ENCODE measurements at regions not wholly inside any gene's neighbourhood (a gene's known extent, or its start where the extent isn't known, plus 50 kb on each side); places are given as distances from the start of the nearest gene placed in this dataset.

- DNase-seq, result no peak
- Histone ChIP-seq H4K20me1 (ENCODE audit: insufficient read depth, low read length) (no peaks in the 10 kb centered on the region), H3K14ac (replicated peaks; ENCODE audit: low read depth, low read length) (no peak overlapping the region), H3K56ac (ENCODE audit: extremely low read depth, insufficient read depth, low read length) (no peak overlapping the region), H3K36me3 (ENCODE audit: control insufficient read depth, insufficient read depth, low read length) (no peaks in the 10 kb centered on the region), H3K27ac (ENCODE audit: insufficient read depth, low read length) (no peak overlapping the region), H3K79me1 (ENCODE audit: low read depth in 1 of 2, low read length in 2 of 2) (no peaks in the 10 kb centered on the region), H3K9ac (ENCODE audit: low read depth, low read length) (no peak overlapping the region), H3K4me1 (ENCODE audit: control insufficient read depth, insufficient read depth, low read length) (no peaks in the 10 kb centered on the region; the same call in 1 of the 2 replicates), H3K9me1 (ENCODE audit: insufficient read depth, low read length) (no peaks in the 10 kb centered on the region), H2AFZ (replicated peaks; ENCODE audit: low read length, poor library complexity) (no peak overlapping the region), H2AK9ac (replicated peaks; ENCODE audit: low read depth, low read length, poor library complexity) (no peak overlapping the region), H2AK5ac (ENCODE audit: low read depth, low read length) (no peak overlapping the region), H3K23ac (ENCODE audit: low read depth, low read length) (no peak overlapping the region), H4K8ac (ENCODE audit: low read depth in 2 of 2, low read length in 2 of 2) (no peak overlapping the region), H3K27me3 (ENCODE audit: control insufficient read depth, insufficient read depth, low read length) (peaks cover 2% of the 10 kb centered on the region; the same call in 1 of the 2 replicates), H2BK15ac (ENCODE audit: low read depth, low read length) (no peak overlapping the region), H2BK5ac (ENCODE audit: low read depth, low read length, poor library complexity, severe bottlenecking) (no peak overlapping the region), H4K5ac (ENCODE audit: low read depth, low read length) (no peak overlapping the region), H2BK20ac (ENCODE audit: low read depth, low read length) (no peak overlapping the region), H3K18ac (ENCODE audit: low read depth, low read length) (no peak overlapping the region), H4K91ac (ENCODE audit: insufficient read depth, low read depth, low read length) (no peak overlapping the region), H3K9me3 (ENCODE audit: control insufficient read depth, insufficient read depth, low read length) (no peaks in the 10 kb centered on the region), H3K4me3 (ENCODE audit: insufficient read depth, low read depth, low read length) (no peak overlapping the region), H2BK120ac (ENCODE audit: low read depth, low read length) (no peak overlapping the region), H3K4me2 (ENCODE audit: low read depth, low read length) (no peak overlapping the region), H3K4ac (ENCODE audit: low read depth, low read length) (no peak overlapping the region)
- ChIA-PET POLR2A (ENCODE audit: unreplicated experiment) (no interaction called here), CTCF (no interaction called here)
- TF ChIP-seq USF2 (IDR thresholded peaks at IDR 0.05; ENCODE audit: low read depth, low read length), result no peak
- TF ChIP-seq POLR2A (IDR thresholded peaks at IDR 0.05; ENCODE audit: low read depth, low read length), result no peak
- no peak for TF ChIP-seq CTCF (conservative IDR thresholded peaks at IDR 0.05; ENCODE audit: low read depth, low read length)
- TF ChIP-seq RFX5 (IDR thresholded peaks at IDR 0.05; ENCODE audit: low read depth, low read length), result no peak
- TF ChIP-seq RCOR1 (IDR thresholded peaks at IDR 0.05; ENCODE audit: insufficient replicate concordance, low read length), result no peak
- no peak for TF ChIP-seq CEBPB (IDR thresholded peaks at IDR 0.05; ENCODE audit: low read depth, low read length)
- no peak for TF ChIP-seq BHLHE40 (IDR thresholded peaks at IDR 0.05; ENCODE audit: low read depth, low read length)
- no peak for TF ChIP-seq FOS (IDR thresholded peaks at IDR 0.05; ENCODE audit: low read depth, low read length)
- TF ChIP-seq NFE2L2 (IDR thresholded peaks at IDR 0.05; ENCODE audit: low read depth, low read length), result no peak
- no peak for TF ChIP-seq SMC3 (IDR thresholded peaks at IDR 0.05; ENCODE audit: low read depth, low read length)
- TF ChIP-seq, protein P1, sequence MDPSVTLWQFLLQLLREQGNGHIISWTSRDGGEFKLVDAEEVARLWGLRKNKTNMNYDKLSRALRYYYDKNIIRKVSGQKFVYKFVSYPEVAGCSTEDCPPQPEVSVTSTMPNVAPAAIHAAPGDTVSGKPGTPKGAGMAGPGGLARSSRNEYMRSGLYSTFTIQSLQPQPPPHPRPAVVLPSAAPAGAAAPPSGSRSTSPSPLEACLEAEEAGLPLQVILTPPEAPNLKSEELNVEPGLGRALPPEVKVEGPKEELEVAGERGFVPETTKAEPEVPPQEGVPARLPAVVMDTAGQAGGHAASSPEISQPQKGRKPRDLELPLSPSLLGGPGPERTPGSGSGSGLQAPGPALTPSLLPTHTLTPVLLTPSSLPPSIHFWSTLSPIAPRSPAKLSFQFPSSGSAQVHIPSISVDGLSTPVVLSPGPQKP (IDR thresholded peaks at IDR 0.05; ENCODE audit: borderline replicate concordance, low read depth, low read length), result no peak
- no peak for TF ChIP-seq MAFK (IDR thresholded peaks at IDR 0.05; ENCODE audit: low read depth, low read length)
- no peak for TF ChIP-seq MAZ (IDR thresholded peaks at IDR 0.05; ENCODE audit: borderline replicate concordance, low read depth, low read length)
- no peak for TF ChIP-seq MXI1 (IDR thresholded peaks at IDR 0.05; ENCODE audit: borderline replicate concordance, low read depth, low read length)
- BruUV-seq (replicated peaks), result no TSS peak
- intact Hi-C loops (cut with micrococcal nuclease) (no loop called here), in situ Hi-C loops (cut with MboI; ENCODE audit: low sequenced_read_pairs) (no loop called here), dilution Hi-C loops (cut with HindIII; ENCODE audit: low sequenced_read_pairs, unreplicated experiment) (no loop called here)
- ATAC-seq (ENCODE audit: low read depth), result no peak
- WGBS, 2 experiments (ENCODE audit: extremely low coverage in 2 of 2, insufficient read length in 1 of 2), result no CpG with 5 or more reads among the region's 3 CpGs
These were observed 56.7 kb upstream of the CD55 start for GRCh38 chr1:207264663-207265252.
